Kidney epithelial cell (primary cell): ENCODE measurements at regions not wholly inside any gene's neighbourhood (a gene's known extent, or its start where the extent isn't known, plus 50 kb on each side); places are given as distances from the start of the nearest gene placed in this dataset.

Experiments
- DNase-seq: peaks from one replicate; pipeline ENCODE4 v3.0.0-alpha.2; 2010; ENCODE audit warnings: low read depth
- H3K27me3 ChIP-seq: 2 replicates; pipeline ENCODE4 v1.6.0; 2011; ENCODE audit warnings: low read length; ENCODE audit not compliant: control insufficient read depth, insufficient read depth
- H3K36me3 ChIP-seq: 2 replicates; pipeline ENCODE4 v1.5.1; 2011; ENCODE audit warnings: low read length; ENCODE audit not compliant: control insufficient read depth, insufficient read depth
- H3K4me3 ChIP-seq: 2 replicates; pipeline ENCODE4 v1.5.1; 2011; ENCODE audit warnings: low read depth, mild to moderate bottlenecking, control low read depth, low read length
- CTCF ChIP-seq: IDR thresholded peaks from 2 replicates; pipeline ENCODE4 v1.5.1; 2011; ENCODE audit warnings: mild to moderate bottlenecking, moderate library complexity, low read length, control low read depth, inconsistent platforms; ENCODE audit not compliant: insufficient read depth, poor library complexity, severe bottlenecking

- no peaks in the 10 kb centered on the region for H3K27me3 ChIP-seq
- DNase-seq = no peak
- H3K4me3 ChIP-seq = no peak overlapping the region
- no peak for TF ChIP-seq CTCF
- no peaks in the 10 kb centered on the region for H3K36me3 ChIP-seq
Measured at GRCh38 chr14:34270361-34270760, 191.7 kb downstream of the SPTSSA start.

- no peak overlapping the region for H3K4me3 ChIP-seq
- DNase-seq = no peak
- H3K36me3 ChIP-seq = no peaks in the 10 kb centered on the region
- no peak for TF ChIP-seq CTCF
- H3K27me3 ChIP-seq = no peaks in the 10 kb centered on the region
Measured at GRCh38 chr14:34266344-34266743, 195.7 kb downstream of the SPTSSA start.

GRCh38 chr14:34262127-34262910 lies 199.7 kb downstream of the SPTSSA start:
- DNase-seq = no peak
- no peaks in the 10 kb centered on the region for H3K36me3 ChIP-seq
- peaks cover 4% of the 10 kb centered on the region for H3K27me3 ChIP-seq
- TF ChIP-seq CTCF = no peak
- no peak overlapping the region for H3K4me3 ChIP-seq

- peaks cover 4% of the 10 kb centered on the region for H3K27me3 ChIP-seq
- H3K4me3 ChIP-seq = no peak overlapping the region
- no peaks in the 10 kb centered on the region for H3K36me3 ChIP-seq
- DNase-seq = no peak
- no peak for TF ChIP-seq CTCF
Measured at GRCh38 chr14:34259996-34260395, 202.0 kb downstream of the SPTSSA start.

- Histone ChIP-seq H3K36me3 (no peaks in the 10 kb centered on the region), H3K27me3 (peaks cover 4% of the 10 kb centered on the region), H3K4me3 (no peak overlapping the region)
- DNase-seq = no peak
- no peak for TF ChIP-seq CTCF
Measured at GRCh38 chr14:34258318-34258717, 203.7 kb downstream of the SPTSSA start.

GRCh38 chr14:34257505-34257904 lies 204.5 kb downstream of the SPTSSA start:
- no peak for TF ChIP-seq CTCF
- Histone ChIP-seq H3K36me3 (no peaks in the 10 kb centered on the region), H3K4me3 (no peak overlapping the region), H3K27me3 (peaks cover 4% of the 10 kb centered on the region)
- no peak for DNase-seq
